A673 (cell line): ENCODE measurements at regions not wholly inside any gene's neighbourhood (a gene's known extent, or its start where the extent isn't known, plus 50 kb on each side); places are given as distances from the start of the nearest gene placed in this dataset.

Experiments
- BruUV-seq: library from RNA; stranded (reverse); fragments of 400-500 nt; replicated peaks from 2 replicates; lab custom pipeline; 2021; lab: Mats Ljungman, UMichigan
- CTCF ChIA-PET: fragments of 300-600 bp; sonication (Branson Sonifier 250); formaldehyde crosslinking; loops from one replicate; lab custom pipeline; 2022; ENCODE audit warnings: antibody characterized with exemption; lab: Charles Lee
- POLR2A ChIA-PET: fragments of 300-600 bp; sonication (Branson Sonifier 250); formaldehyde crosslinking; loops from one replicate; lab custom pipeline; 2022; ENCODE audit warnings: antibody characterized with exemption; ENCODE audit not compliant: low non-redundant PET; lab: Charles Lee
- DNase-seq: peaks from one replicate; pipeline ENCODE4 v3.0.0-alpha.2; 2015; ENCODE audit warnings: low spot score
- H3K27ac ChIP-seq: fragments of 200-600 bp; sonication (generic); 2 replicates; pipeline ENCODE4 v1.5.1; 2016; ENCODE audit warnings: mixed run types, low read depth, mild to moderate bottlenecking, mixed read lengths, antibody characterized with exemption, low read length; ENCODE audit not compliant: poor library complexity, severe bottlenecking
- H3K27me3 ChIP-seq: fragments of 200-600 bp; sonication (generic); replicated peaks from 2 replicates; pipeline ENCODE4 v1.6.1; 2017; ENCODE audit warnings: mixed run types, low read depth, mild to moderate bottlenecking, mixed read lengths, antibody characterized with exemption, low read length; ENCODE audit not compliant: insufficient read depth, poor library complexity
- H3K36me3 ChIP-seq: fragments of 200-600 bp; sonication (generic); 2 replicates; pipeline ENCODE4 v1.6.1; 2016; ENCODE audit warnings: mixed run types, mild to moderate bottlenecking, mixed read lengths, antibody characterized with exemption, low read length; ENCODE audit not compliant: insufficient read depth, poor library complexity, severe bottlenecking
- H3K4me1 ChIP-seq: fragments of 200-600 bp; sonication (generic); 2 replicates; pipeline ENCODE4 v1.6.1; 2017; ENCODE audit warnings: mixed run types, mild to moderate bottlenecking, mixed read lengths, antibody characterized with exemption, low read length; ENCODE audit not compliant: insufficient read depth, poor library complexity, severe bottlenecking
- H3K4me3 ChIP-seq: fragments of 200-600 bp; sonication (generic); 2 replicates; pipeline ENCODE4 v1.5.1; 2016; ENCODE audit warnings: low read depth, mixed run types, mild to moderate bottlenecking, mixed read lengths, low read length; ENCODE audit not compliant: poor library complexity, severe bottlenecking
- H3K9me3 ChIP-seq: fragments of 200-600 bp; sonication (generic); 2 replicates; pipeline ENCODE4 v1.6.1; 2016; ENCODE audit warnings: mixed run types, low read depth, mild to moderate bottlenecking, mixed read lengths, antibody characterized with exemption, low read length; ENCODE audit not compliant: poor library complexity, severe bottlenecking
- CTCF ChIP-seq: fragments of 300-800, 200-600 bp; sonication (generic); conservative IDR thresholded peaks from 2 replicates; pipeline ENCODE4 v1.5.1; 2017; ENCODE audit warnings: low read depth, mild to moderate bottlenecking, antibody characterized with exemption, low read length, moderate library complexity, mixed read lengths
- EZH2 ChIP-seq: fragments of 200-600 bp; sonication (generic); IDR thresholded peaks from 2 replicates; pipeline ENCODE4 v1.6.1; 2017; ENCODE audit warnings: borderline replicate concordance, low read depth, mild to moderate bottlenecking, mixed read lengths, antibody characterized with exemption, low read length; ENCODE audit not compliant: poor library complexity, severe bottlenecking
- intact Hi-C: fragments of 100-400 bp; cut with micrococcal nuclease; formaldehyde crosslinking; loops from one replicate; pipeline ENCODE4 v1.10.0; 2022; ENCODE audit not compliant: unreplicated experiment

DNA sequence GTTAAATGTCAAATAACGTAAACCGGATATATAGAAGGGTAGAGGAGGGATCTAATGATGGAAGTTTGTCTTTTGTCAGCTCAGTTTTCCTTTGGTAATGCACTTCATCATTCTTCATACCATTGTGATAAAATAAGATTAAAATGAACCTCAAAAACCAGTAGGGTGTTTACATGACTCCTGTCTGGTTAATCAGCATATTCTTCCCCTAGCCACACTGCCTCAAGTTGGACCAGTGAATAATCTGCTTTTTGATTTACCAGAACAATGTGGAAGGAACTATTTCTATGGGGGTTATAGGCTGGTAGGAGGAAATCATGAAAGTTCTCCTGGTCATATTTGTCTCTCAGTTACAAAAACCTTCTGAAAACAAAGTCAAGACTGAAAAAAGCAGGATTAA, 634.7 kb downstream of the NCAM2 start:
- BruUV-seq = no TSS peak
- CTCF ChIA-PET = no interaction called here
- no peak overlapping the region for H3K27ac ChIP-seq
- DNase-seq = no peak
- no peak overlapping the region for H3K4me3 ChIP-seq
- POLR2A ChIA-PET = no interaction called here
- H3K27me3 ChIP-seq = no peaks in the 10 kb centered on the region
- H3K9me3 ChIP-seq = no peaks in the 10 kb centered on the region
- TF ChIP-seq CTCF (no peak), EZH2 (no peak)
- H3K36me3 ChIP-seq = no peaks in the 10 kb centered on the region
- intact Hi-C loops = no loop called here
- H3K4me1 ChIP-seq = no peaks in the 10 kb centered on the region

- intact Hi-C loops = no loop called here
- H3K27ac ChIP-seq = no peak overlapping the region
- CTCF ChIA-PET = no interaction called here
- no peaks in the 10 kb centered on the region for H3K27me3 ChIP-seq
- BruUV-seq = no TSS peak
- DNase-seq = no peak
- H3K4me1 ChIP-seq = no peaks in the 10 kb centered on the region
- H3K36me3 ChIP-seq = no peaks in the 10 kb centered on the region
- POLR2A ChIA-PET = no interaction called here
- H3K9me3 ChIP-seq = no peaks in the 10 kb centered on the region
- no peak overlapping the region for H3K4me3 ChIP-seq
- TF ChIP-seq CTCF = no peak
- no peak for TF ChIP-seq EZH2
Observed at GRCh38 chr21:21661741-21662140, 663.5 kb downstream of the NCAM2 start.

DNA sequence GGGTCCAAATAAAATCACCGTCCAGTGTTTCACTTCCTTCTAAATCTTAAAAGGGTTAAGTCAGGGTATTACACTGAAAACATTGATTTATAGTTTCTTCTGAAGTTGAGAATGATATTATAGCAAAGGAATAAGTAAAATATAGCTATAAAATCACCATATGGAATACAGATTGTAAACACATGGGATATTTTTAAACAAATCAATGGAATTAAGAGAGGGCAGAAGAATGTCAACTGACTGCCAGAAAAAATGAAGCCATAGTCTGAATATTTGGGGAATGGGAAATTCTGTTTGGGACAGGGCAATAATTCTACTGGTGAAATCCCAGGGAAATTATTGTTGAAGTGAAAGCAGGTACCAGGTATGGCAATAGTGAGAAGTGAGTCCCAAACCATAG, 664.6 kb downstream of the NCAM2 start:
- Histone ChIP-seq H3K36me3 (no peaks in the 10 kb centered on the region), H3K27ac (no peak overlapping the region), H3K9me3 (no peaks in the 10 kb centered on the region), H3K4me3 (no peak overlapping the region), H3K4me1 (no peaks in the 10 kb centered on the region), H3K27me3 (no peaks in the 10 kb centered on the region)
- intact Hi-C loops = no loop called here
- ChIA-PET POLR2A (no interaction called here), CTCF (no interaction called here)
- BruUV-seq = no TSS peak
- TF ChIP-seq EZH2 (no peak), CTCF (no peak)
- DNase-seq = no peak
